Large intestine (tissue), 3 donors: ENCODE measurements at regions not wholly inside any gene's neighbourhood (a gene's known extent, or its start where the extent isn't known, plus 50 kb on each side); places are given as distances from the start of the nearest gene placed in this dataset.

ENCODE experiments used
- DNase-seq, 2 donors: peaks; one replicate each; pipeline versions ENCODE4 v3.0.0 to v3.0.0-alpha.2; 2013
- H3K27ac ChIP-seq: one replicate; pipeline ENCODE4 v1.5.1; 2013; ENCODE audit warnings: low read length
- H3K27me3 ChIP-seq: 2 replicates; pipeline ENCODE4 v1.6.1; 2013; ENCODE audit warnings: low read length; ENCODE audit not compliant: control insufficient read depth, insufficient read depth
- H3K36me3 ChIP-seq: 2 replicates; pipeline ENCODE4 v1.6.1; 2013; ENCODE audit warnings: low read length; ENCODE audit not compliant: control insufficient read depth, insufficient read depth
- H3K4me1 ChIP-seq: one replicate; pipeline ENCODE4 v1.6.1; 2013; ENCODE audit warnings: low read length; ENCODE audit not compliant: control insufficient read depth, insufficient read depth
- H3K4me3 ChIP-seq: one replicate; pipeline ENCODE4 v1.5.1; 2013; ENCODE audit warnings: low read length
- H3K9me3 ChIP-seq: one replicate; pipeline ENCODE4 v1.6.1; 2013; ENCODE audit warnings: mild to moderate bottlenecking, low read depth, low read length, moderate library complexity; ENCODE audit not compliant: control insufficient read depth
- WGBS: methylation state at CpG from one replicate; pipeline ENCODE4 v1.1.5; 2013; ENCODE audit warnings: low lambda C conversion rate; ENCODE audit not compliant: insufficient coverage; 5-methylcytosine and 5-hydroxymethylcytosine counted together

DNA sequence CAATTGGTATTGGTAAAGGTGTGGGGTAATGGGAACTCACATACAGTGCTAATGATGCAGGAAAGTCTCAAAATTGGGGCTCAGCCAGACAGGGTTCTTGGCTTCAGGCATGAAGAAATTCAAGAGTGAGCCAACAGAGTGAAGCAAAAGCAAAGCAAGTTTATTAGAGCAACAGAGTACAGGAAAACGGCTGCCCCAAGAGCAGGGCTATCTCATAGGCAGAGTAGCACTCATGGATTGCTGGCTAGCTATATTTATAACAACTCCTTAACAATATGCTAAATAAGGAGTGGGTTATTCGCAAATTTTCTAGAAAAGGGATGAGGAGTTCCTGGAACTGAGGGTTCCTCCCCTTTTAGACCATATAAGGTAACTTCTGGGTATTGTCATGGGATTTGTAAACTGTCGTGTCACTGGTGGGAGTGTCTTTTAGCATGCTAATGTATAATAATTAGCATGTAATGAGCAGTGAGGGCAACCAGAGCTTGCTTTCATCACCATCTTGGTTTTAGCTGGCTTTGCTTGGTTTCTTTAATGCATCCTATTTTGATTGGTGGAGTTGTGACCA is 233.8 kb upstream of the NOL4 start:
- no peaks in the 10 kb centered on the region for H3K27me3 ChIP-seq
- no peaks in the 10 kb centered on the region for H3K36me3 ChIP-seq
- H3K9me3 ChIP-seq: no peaks in the 10 kb centered on the region
- WGBS: no CpG with 5 or more reads among the region's 3 CpGs
- no peak overlapping the region for H3K27ac ChIP-seq
- DNase-seq: no peak
- H3K4me1 ChIP-seq: no peaks in the 10 kb centered on the region
- H3K4me3 ChIP-seq: no peak overlapping the region

- Histone ChIP-seq H3K36me3 (no peaks in the 10 kb centered on the region), H3K27me3 (no peaks in the 10 kb centered on the region), H3K27ac (no peak overlapping the region), H3K4me3 (no peak overlapping the region), H3K9me3 (no peaks in the 10 kb centered on the region), H3K4me1 (no peaks in the 10 kb centered on the region)
- WGBS: 100% methylated on average over 1 of the region's 3 CpGs
- no peak for DNase-seq
Observed at GRCh38 chr18:34461266-34461665, 236.6 kb upstream of the NOL4 start.

- Histone ChIP-seq H3K4me1 (no peaks in the 10 kb centered on the region), H3K9me3 (no peaks in the 10 kb centered on the region), H3K4me3 (no peak overlapping the region), H3K27ac (no peak overlapping the region), H3K27me3 (no peaks in the 10 kb centered on the region), H3K36me3 (no peaks in the 10 kb centered on the region)
- WGBS: no CpG with 5 or more reads among the region's 1 CpG
- DNase-seq: no peak
Observed at GRCh38 chr18:34467058-34467457, 242.3 kb upstream of the NOL4 start.

GRCh38 chr18:34480162-34480700 is 229.9 kb upstream of the DTNA start:
- H3K27ac ChIP-seq: no peak overlapping the region
- DNase-seq: no peak
- WGBS: 42% methylated on average over 2 of the region's 4 CpGs

DNA sequence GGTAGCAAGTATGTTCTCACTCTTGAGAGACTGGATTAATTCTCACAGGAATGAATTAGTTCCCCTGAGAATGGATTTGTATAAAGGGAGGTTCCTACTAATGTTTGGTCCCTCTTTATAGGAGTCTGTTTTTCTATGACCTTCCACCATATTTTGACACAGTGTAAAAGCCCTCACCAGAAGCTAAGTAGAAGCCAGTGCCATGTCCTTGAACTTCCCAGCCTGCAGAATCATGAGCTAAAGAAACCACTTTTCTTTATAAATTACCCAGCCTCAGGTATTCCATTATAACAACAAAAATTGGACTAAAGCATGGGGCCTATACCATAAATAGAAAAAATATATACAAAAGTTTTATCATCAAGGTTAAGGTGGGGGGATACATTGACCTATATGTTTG is 227.9 kb upstream of the DTNA start:
- Histone ChIP-seq H3K27ac (no peak overlapping the region), H3K4me3 (no peak overlapping the region), H3K27me3 (no peaks in the 10 kb centered on the region), H3K4me1 (no peaks in the 10 kb centered on the region), H3K36me3 (no peaks in the 10 kb centered on the region), H3K9me3 (no peaks in the 10 kb centered on the region)
- DNase-seq: no peak

More at GRCh38 chr18:34480162-34480700, 229.9 kb upstream of the DTNA start:
- Histone ChIP-seq H3K36me3 (no peaks in the 10 kb centered on the region), H3K4me3 (no peak overlapping the region), H3K27me3 (no peaks in the 10 kb centered on the region), H3K4me1 (no peaks in the 10 kb centered on the region), H3K9me3 (no peaks in the 10 kb centered on the region)

- Histone ChIP-seq H3K27me3 (no peaks in the 10 kb centered on the region), H3K9me3 (no peaks in the 10 kb centered on the region), H3K4me3 (no peak overlapping the region), H3K27ac (no peak overlapping the region), H3K36me3 (no peaks in the 10 kb centered on the region), H3K4me1 (no peaks in the 10 kb centered on the region)
- no peak for DNase-seq
- WGBS: 60% methylated on average over 1 of the region's 3 CpGs
Observed at GRCh38 chr18:34483198-34483597, 226.9 kb upstream of the DTNA start.

- peaks cover 17% of the 10 kb centered on the region for H3K27me3 ChIP-seq
- H3K4me1 ChIP-seq: no peaks in the 10 kb centered on the region
- DNase-seq: no peak
Observed at GRCh38 chr18:34491719-34492118, 218.4 kb upstream of the DTNA start.

GRCh38 chr18:34492652-34493051 is 217.4 kb upstream of the DTNA start:
- Histone ChIP-seq H3K9me3 (no peaks in the 10 kb centered on the region), H3K27me3 (peaks cover 17% of the 10 kb centered on the region), H3K4me1 (no peaks in the 10 kb centered on the region), H3K36me3 (no peaks in the 10 kb centered on the region), H3K4me3 (peak overlapping the region; percentile 55), H3K27ac (no peak overlapping the region)
- peak; percentile 3 to 12 for DNase-seq

More at GRCh38 chr18:34491719-34492118, 218.4 kb upstream of the DTNA start:
- Histone ChIP-seq H3K36me3 (no peaks in the 10 kb centered on the region), H3K27ac (no peak overlapping the region), H3K9me3 (no peaks in the 10 kb centered on the region), H3K4me3 (no peak overlapping the region)
- WGBS: 64% methylated on average over 1 of the region's 2 CpGs

DNA sequence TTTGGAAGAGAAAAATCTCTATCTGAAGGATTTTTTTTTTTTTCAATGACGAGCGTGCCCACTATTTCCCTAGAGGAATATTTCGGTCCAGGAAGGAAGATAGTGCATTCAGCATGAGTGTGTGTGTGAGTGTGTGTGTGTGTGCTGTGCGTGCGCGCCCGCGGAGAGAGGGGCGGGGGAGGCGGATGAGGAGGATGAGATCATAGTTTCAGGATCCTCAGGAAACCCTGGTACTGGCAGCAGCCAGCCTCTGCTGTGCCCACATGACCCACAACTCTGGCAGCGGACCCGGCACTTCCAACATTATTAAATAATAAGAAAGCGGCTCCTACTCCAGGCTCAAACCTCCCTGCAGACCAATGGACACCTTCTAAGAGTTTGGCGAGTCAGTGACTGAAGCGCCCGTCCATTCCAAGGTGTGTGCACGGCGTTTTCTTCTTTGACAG is 217.0 kb upstream of the DTNA start:
- no CpG with 5 or more reads among the region's 18 CpGs for whole genome bisulfite sequencing
- peak overlapping the region; percentile 55 for H3K4me3 ChIP-seq
- peak; percentile 80 to 89 for DNase-seq
- H3K36me3 ChIP-seq: no peaks in the 10 kb centered on the region
- H3K9me3 ChIP-seq: no peaks in the 10 kb centered on the region
- H3K27ac ChIP-seq: peak overlapping the region; percentile 58
- no peaks in the 10 kb centered on the region for H3K4me1 ChIP-seq
- peaks cover 17% of the 10 kb centered on the region for H3K27me3 ChIP-seq

DNA sequence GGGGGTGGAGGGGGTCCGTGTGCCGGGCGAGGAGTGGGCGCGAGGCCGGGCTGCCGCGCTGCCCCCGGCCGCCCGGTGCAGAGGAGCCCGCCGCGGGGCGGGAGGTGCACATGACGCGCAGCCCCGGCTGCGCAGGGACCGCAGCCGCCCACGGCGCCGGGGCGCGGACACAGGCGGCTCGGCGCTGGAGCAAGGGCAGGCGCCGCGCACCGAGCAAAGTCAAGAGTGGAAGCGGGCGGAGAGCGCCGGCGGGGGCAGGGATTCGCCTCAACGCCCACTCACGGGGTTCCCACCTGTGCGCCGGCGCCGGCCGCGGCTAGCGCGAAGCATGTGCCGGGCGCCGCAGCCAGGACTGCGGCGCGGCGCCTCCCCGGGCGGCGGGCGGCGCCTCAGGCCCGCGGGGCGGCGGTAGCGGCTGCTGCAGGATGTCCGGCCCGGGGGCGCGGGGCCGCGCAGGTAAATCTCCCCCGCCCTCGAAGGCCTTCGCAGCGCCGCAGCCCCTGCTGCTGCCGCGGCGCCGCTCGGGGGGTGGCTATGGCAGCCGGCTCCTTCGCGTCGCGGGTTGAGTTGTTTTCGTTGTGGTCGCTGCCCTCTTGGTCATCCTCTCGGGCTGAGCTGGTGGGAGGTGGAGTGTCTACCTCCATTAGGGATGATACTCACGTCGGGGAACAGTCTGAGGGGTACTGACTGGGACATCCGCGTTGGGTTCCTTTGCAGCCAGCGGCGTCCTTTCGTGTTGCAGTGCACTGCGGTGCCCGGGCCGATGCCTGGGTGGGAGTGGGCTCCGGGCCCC is 216.3 kb upstream of the DTNA start:
- Histone ChIP-seq H3K4me3 (peak overlapping the region; percentile 55), H3K36me3 (no peaks in the 10 kb centered on the region), H3K4me1 (no peaks in the 10 kb centered on the region), H3K27me3 (peaks cover 17% of the 10 kb centered on the region), H3K27ac (peak overlapping the region; percentile 58), H3K9me3 (no peaks in the 10 kb centered on the region)
- peak; percentile 28 to 67 for DNase-seq
- no CpG with 5 or more reads among the region's 101 CpGs for WGBS

GRCh38 chr18:34494359-34494696 is 215.8 kb upstream of the DTNA start:
- Histone ChIP-seq H3K36me3 (no peaks in the 10 kb centered on the region), H3K27me3 (peaks cover 17% of the 10 kb centered on the region), H3K9me3 (no peaks in the 10 kb centered on the region), H3K4me1 (no peaks in the 10 kb centered on the region), H3K27ac (no peak overlapping the region), H3K4me3 (peak overlapping the region; percentile 50)
- peak in 1 of 2 donors; percentile 5 for DNase-seq
- WGBS: no CpG with 5 or more reads among the region's 16 CpGs
